Fibroblast of skin of right quadriceps (primary cell): ENCODE measurements at regions not wholly inside any gene's neighbourhood (a gene's known extent, or its start where the extent isn't known, plus 50 kb on each side); places are given as distances from the start of the nearest gene placed in this dataset.

Source experiments
- DNase-seq: peaks from one replicate; pipeline ENCODE4 v3.0.0-alpha.2; 2013

GRCh38 chr16:65219786-65220185 is 97.9 kb upstream of the CDH11 start:
- no peak for DNase-seq

- DNase-seq: no peak
Measured at GRCh38 chr16:65218348-65218747, 96.5 kb upstream of the CDH11 start.

GRCh38 chr16:65213866-65214595 is 92.2 kb upstream of the CDH11 start:
- peak; percentile 29 for DNase-seq

GRCh38 chr16:65212791-65213190 is 90.9 kb upstream of the CDH11 start:
- DNase-seq: no peak

GRCh38 chr16:65212240-65212639 is 90.4 kb upstream of the CDH11 start:
- DNase-seq: no peak

GRCh38 chr16:65202461-65202860 is 80.6 kb upstream of the CDH11 start:
- peak; percentile 82 for DNase-seq

GRCh38 chr16:65201511-65201910 is 79.6 kb upstream of the CDH11 start:
- peak; percentile 71 for DNase-seq

- DNase-seq: peak; percentile 46
Measured at GRCh38 chr16:65200857-65201256, 79.0 kb upstream of the CDH11 start.

- no peak for DNase-seq
Measured at GRCh38 chr16:65200156-65200773, 78.4 kb upstream of the CDH11 start.

- DNase-seq: no peak
Measured at GRCh38 chr16:65196420-65197075, 74.7 kb upstream of the CDH11 start.

GRCh38 chr16:65195998-65196397 is 74.1 kb upstream of the CDH11 start:
- peak; percentile 64 for DNase-seq

- no peak for DNase-seq
Measured at GRCh38 chr16:65185241-65185778, 63.4 kb upstream of the CDH11 start.

- DNase-seq: peak; percentile 55
Measured at GRCh38 chr16:65181071-65181561, 59.3 kb upstream of the CDH11 start.

GRCh38 chr16:65178151-65178550 is 56.3 kb upstream of the CDH11 start:
- DNase-seq: peak; percentile 32

GRCh38 chr16:65176603-65177002 is 54.7 kb upstream of the CDH11 start:
- peak; percentile 86 for DNase-seq

GRCh38 chr16:65172356-65172755 is 50.5 kb upstream of the CDH11 start:
- no peak for DNase-seq
